Loucy (cell line): ENCODE measurements at regions not wholly inside any gene's neighbourhood (a gene's known extent, or its start where the extent isn't known, plus 50 kb on each side); places are given as distances from the start of the nearest gene placed in this dataset.

Experiments used
- CTCF ChIP-seq: fragments of 200-600 bp; sonication (generic); conservative IDR thresholded peaks from 2 replicates; pipeline ENCODE4 v1.5.1; 2014; ENCODE audit warnings: mild to moderate bottlenecking, antibody characterized with exemption, low read length
- EZH2phosphoT487 ChIP-seq: fragments of 200-600 bp; IDR thresholded peaks from 2 replicates; pipeline ENCODE4 v1.6.1; 2018; ENCODE audit warnings: antibody characterized with exemption, mild to moderate bottlenecking, moderate library complexity, borderline replicate concordance

DNA sequence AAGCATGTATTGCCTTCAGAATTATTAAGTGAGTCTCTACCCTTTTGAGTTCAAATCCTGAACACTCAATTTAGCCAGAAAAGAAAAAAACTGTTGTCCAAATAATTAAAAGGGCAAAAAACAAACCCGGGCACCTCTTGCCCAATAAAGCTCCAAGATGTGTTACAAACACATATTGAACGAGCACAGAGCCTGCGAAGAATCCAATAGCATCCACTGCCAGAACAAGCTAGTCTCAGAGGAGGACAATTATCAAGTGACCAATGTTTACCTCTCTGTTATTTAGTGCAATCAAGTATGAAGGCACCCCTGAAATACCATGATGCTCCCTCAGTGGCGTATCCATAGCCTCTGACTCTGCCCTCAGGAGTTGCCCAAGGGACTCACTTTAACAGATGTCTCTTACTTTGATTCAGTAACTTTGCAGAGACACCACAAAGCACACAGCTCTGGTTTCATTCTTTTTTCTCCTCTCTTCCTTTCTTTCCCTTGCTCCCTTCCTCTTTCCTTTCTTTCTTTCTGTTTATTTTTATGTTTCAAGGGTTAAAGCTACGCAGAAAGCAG is 93.5 kb upstream of the SPATS2L start:
- TF ChIP-seq CTCF: no peak
- no peak for TF ChIP-seq EZH2phosphoT487
